OCI-LY3 (cell line): ENCODE measurements at regions not wholly inside any gene's neighbourhood (a gene's known extent, or its start where the extent isn't known, plus 50 kb on each side); places are given as distances from the start of the nearest gene placed in this dataset.

Experiments used
- H2AFZ ChIP-seq: fragments of 200-600, 300-600 bp; shearing (Covaris generic); 2 replicates; pipeline ENCODE4 v1.6.0; 2014; ENCODE audit warnings: antibody characterized with exemption, low read depth, low read length
- H3K27ac ChIP-seq: fragments of 200-600, 300-600 bp; sonication (generic); 2 replicates; pipeline ENCODE4 v1.5.1; 2014; ENCODE audit warnings: mild to moderate bottlenecking, low read length, moderate library complexity, mixed read lengths
- H3K27me3 ChIP-seq: fragments of 200-600, 300-600 bp; sonication (generic); 2 replicates; pipeline ENCODE4 v1.6.1; 2014; ENCODE audit warnings: low read depth, low read length, mixed read lengths
- H3K36me3 ChIP-seq: fragments of 200-600, 300-600 bp; sonication (generic); replicated peaks from 2 replicates; pipeline ENCODE3; 2014; ENCODE audit warnings: low read depth, low read length, mixed read lengths
- H3K4me1 ChIP-seq: fragments of 300-600, 200-600 bp; sonication (generic); 2 replicates; pipeline ENCODE4 v1.6.1; 2014; ENCODE audit warnings: low read length, mixed read lengths
- H3K4me2 ChIP-seq: fragments of 200-600, 300-600 bp; sonication (generic); 2 replicates; pipeline ENCODE4 v1.6.1; 2014; ENCODE audit warnings: low read length, mixed read lengths
- H3K4me3 ChIP-seq: fragments of 300-600, 200-600 bp; sonication (generic); 2 replicates; pipeline ENCODE4 v1.5.1; 2014; ENCODE audit warnings: antibody characterized with exemption, mild to moderate bottlenecking, low read length, moderate library complexity
- H3K79me2 ChIP-seq: fragments of 300-600, 200-600 bp; shearing (Covaris generic); 2 replicates; pipeline ENCODE4 v1.6.1; 2014; ENCODE audit warnings: mild to moderate bottlenecking, low read length, mixed read lengths
- H3K9ac ChIP-seq: fragments of 300-600, 200-600 bp; shearing (Covaris generic); 2 replicates; pipeline ENCODE4 v1.6.0; 2014; ENCODE audit warnings: mild to moderate bottlenecking, low read length, moderate library complexity
- H3K9me3 ChIP-seq: fragments of 200-600, 300-600 bp; shearing (Covaris generic); 2 replicates; pipeline ENCODE4 v1.6.1; 2014; ENCODE audit warnings: low read length, mixed read lengths; ENCODE audit not compliant: insufficient read depth
- H4K20me1 ChIP-seq: fragments of 200-600, 300-600 bp; sonication (generic); 2 replicates; pipeline ENCODE4 v1.6.1; 2016; ENCODE audit warnings: low read length, mixed read lengths; ENCODE audit not compliant: insufficient read depth
- CTCF ChIP-seq: fragments of 200-600, 300-600 bp; sonication (generic); IDR thresholded peaks from 2 replicates; pipeline ENCODE4 v1.5.1; 2014; ENCODE audit warnings: antibody characterized with exemption, low read length, low read depth
- EZH2phosphoT487 ChIP-seq: fragments of 200-600 bp; shearing (Covaris generic); IDR thresholded peaks from 2 replicates; pipeline ENCODE4 v1.6.1; 2018; ENCODE audit warnings: antibody characterized with exemption, mixed run types, low read depth

- no peak for TF ChIP-seq EZH2phosphoT487
- TF ChIP-seq CTCF = no peak
- no peak overlapping the region for H2AFZ ChIP-seq
- H3K9me3 ChIP-seq = no peaks in the 10 kb centered on the region
- H3K4me1 ChIP-seq = no peaks in the 10 kb centered on the region
- no peaks in the 10 kb centered on the region for H3K79me2 ChIP-seq
- no peak overlapping the region for H3K9ac ChIP-seq
- no peaks in the 10 kb centered on the region for H3K27me3 ChIP-seq
- no peaks in the 10 kb centered on the region for H4K20me1 ChIP-seq
- H3K27ac ChIP-seq = no peak overlapping the region
- H3K4me3 ChIP-seq = no peak overlapping the region
- no peaks in the 10 kb centered on the region for H3K36me3 ChIP-seq
- no peak overlapping the region for H3K4me2 ChIP-seq
These were observed 1233.4 kb upstream of the ADGRL3 start for GRCh38 chr4:59966758-59967157.

- Histone ChIP-seq H3K4me2 (no peak overlapping the region), H3K4me3 (no peak overlapping the region), H3K9me3 (no peaks in the 10 kb centered on the region), H3K36me3 (no peaks in the 10 kb centered on the region), H3K4me1 (no peaks in the 10 kb centered on the region), H4K20me1 (no peaks in the 10 kb centered on the region), H3K9ac (no peak overlapping the region), H2AFZ (no peak overlapping the region), H3K79me2 (no peaks in the 10 kb centered on the region), H3K27me3 (no peaks in the 10 kb centered on the region), H3K27ac (no peak overlapping the region)
- TF ChIP-seq CTCF = no peak
- TF ChIP-seq EZH2phosphoT487 = no peak
These were observed 1231.3 kb upstream of the ADGRL3 start for GRCh38 chr4:59968796-59969195.

GRCh38 chr4:59969909-59970308 lies 1230.2 kb upstream of the ADGRL3 start:
- Histone ChIP-seq H3K9me3 (no peaks in the 10 kb centered on the region), H3K4me3 (no peak overlapping the region), H4K20me1 (no peaks in the 10 kb centered on the region), H3K4me1 (no peaks in the 10 kb centered on the region), H3K36me3 (no peaks in the 10 kb centered on the region), H3K4me2 (no peak overlapping the region), H3K27me3 (no peaks in the 10 kb centered on the region), H2AFZ (no peak overlapping the region), H3K27ac (no peak overlapping the region), H3K79me2 (no peaks in the 10 kb centered on the region), H3K9ac (no peak overlapping the region)
- TF ChIP-seq EZH2phosphoT487 (no peak), CTCF (no peak)

GRCh38 chr4:59971952-59972351 lies 1228.2 kb upstream of the ADGRL3 start:
- TF ChIP-seq EZH2phosphoT487 = no peak
- TF ChIP-seq CTCF = no peak
- no peak overlapping the region for H2AFZ ChIP-seq
- no peaks in the 10 kb centered on the region for H3K4me1 ChIP-seq
- no peak overlapping the region for H3K4me3 ChIP-seq
- H3K36me3 ChIP-seq = no peaks in the 10 kb centered on the region
- no peaks in the 10 kb centered on the region for H4K20me1 ChIP-seq
- H3K27ac ChIP-seq = no peak overlapping the region
- H3K79me2 ChIP-seq = no peaks in the 10 kb centered on the region
- H3K9ac ChIP-seq = no peak overlapping the region
- H3K27me3 ChIP-seq = no peaks in the 10 kb centered on the region
- H3K9me3 ChIP-seq = no peaks in the 10 kb centered on the region
- H3K4me2 ChIP-seq = no peak overlapping the region
